ENCODE measurements at regions not wholly inside any gene's neighbourhood (a gene's known extent, or its start where the extent isn't known, plus 50 kb on each side); places are given as distances from the start of the nearest gene placed in this dataset.

DNA sequence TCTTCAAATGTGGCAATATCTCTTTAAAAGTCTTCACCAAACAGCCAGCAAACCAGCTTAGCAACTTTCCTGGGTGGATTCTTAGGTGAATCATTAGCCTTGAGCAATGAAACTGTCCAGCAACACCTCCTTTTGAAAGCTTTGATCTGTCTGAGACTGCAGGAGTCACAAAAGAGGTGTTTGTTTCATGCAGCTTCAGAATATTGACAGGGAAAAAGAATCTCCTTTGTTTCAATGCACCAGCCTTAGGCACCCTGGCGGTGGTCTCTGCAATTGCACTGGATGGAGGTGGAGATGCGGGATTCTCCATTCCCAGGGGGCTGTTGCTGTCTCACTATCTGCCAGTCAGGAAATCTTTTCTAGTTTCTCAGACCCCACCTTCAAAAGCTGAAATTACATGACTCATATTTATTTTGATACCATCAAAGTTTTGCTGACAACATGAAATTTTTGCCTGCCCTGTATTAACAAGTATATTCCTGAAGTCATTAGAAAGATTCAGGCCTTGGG lies 76.0 kb upstream of the DSG1 start:
- TF ChIP-seq CTCF (IDR thresholded peaks at IDR 0.05), result peak; percentile 61
- Mint-ChIP-seq H3K36me3 (ENCODE audit: unreplicated experiment) (no peaks in the 10 kb centered on the region), H3K27ac (ENCODE audit: unreplicated experiment) (no peak overlapping the region), H3K4me1 (ENCODE audit: unreplicated experiment) (peaks cover 40% of the 10 kb centered on the region), H3K9me3 (ENCODE audit: unreplicated experiment) (no peaks in the 10 kb centered on the region), H3K27me3 (ENCODE audit: unreplicated experiment) (no peaks in the 10 kb centered on the region), H3K4me3 (ENCODE audit: unreplicated experiment) (no peak overlapping the region)
- DNase-seq (ENCODE audit: extremely low spot score, unreplicated experiment), result no peak

GRCh38 chr18:31243740-31244512 lies 74.0 kb upstream of the DSG1 start:
- DNase-seq (ENCODE audit: extremely low spot score, unreplicated experiment), result no peak
- Mint-ChIP-seq H3K4me1 (ENCODE audit: unreplicated experiment) (peaks cover 42% of the 10 kb centered on the region), H3K36me3 (ENCODE audit: unreplicated experiment) (no peaks in the 10 kb centered on the region), H3K4me3 (ENCODE audit: unreplicated experiment) (no peak overlapping the region), H3K27me3 (ENCODE audit: unreplicated experiment) (no peaks in the 10 kb centered on the region), H3K9me3 (ENCODE audit: unreplicated experiment) (no peaks in the 10 kb centered on the region), H3K27ac (ENCODE audit: unreplicated experiment) (no peak overlapping the region)
- no peak for TF ChIP-seq CTCF (IDR thresholded peaks at IDR 0.05)

- Mint-ChIP-seq H3K4me1 (ENCODE audit: unreplicated experiment) (peaks cover 46% of the 10 kb centered on the region), H3K27ac (ENCODE audit: unreplicated experiment) (peak overlapping the region; percentile 88), H3K36me3 (ENCODE audit: unreplicated experiment) (no peaks in the 10 kb centered on the region), H3K9me3 (ENCODE audit: unreplicated experiment) (no peaks in the 10 kb centered on the region), H3K4me3 (ENCODE audit: unreplicated experiment) (no peak overlapping the region), H3K27me3 (ENCODE audit: unreplicated experiment) (no peaks in the 10 kb centered on the region)
- TF ChIP-seq CTCF (IDR thresholded peaks at IDR 0.05), result no peak
- no peak for DNase-seq (ENCODE audit: extremely low spot score, unreplicated experiment)
These were observed 73.1 kb upstream of the DSG1 start for GRCh38 chr18:31244771-31245394.

- Mint-ChIP-seq H3K9me3 (ENCODE audit: unreplicated experiment) (no peaks in the 10 kb centered on the region), H3K36me3 (ENCODE audit: unreplicated experiment) (no peaks in the 10 kb centered on the region), H3K4me1 (ENCODE audit: unreplicated experiment) (peaks cover 54% of the 10 kb centered on the region), H3K27ac (ENCODE audit: unreplicated experiment) (peak overlapping the region; percentile 88), H3K4me3 (ENCODE audit: unreplicated experiment) (no peak overlapping the region), H3K27me3 (ENCODE audit: unreplicated experiment) (no peaks in the 10 kb centered on the region)
- no peak for TF ChIP-seq CTCF (IDR thresholded peaks at IDR 0.05)
- DNase-seq (ENCODE audit: extremely low spot score, unreplicated experiment), result no peak
These were observed 72.1 kb upstream of the DSG1 start for GRCh38 chr18:31245820-31246219.

- Mint-ChIP-seq H3K9me3 (ENCODE audit: unreplicated experiment) (no peaks in the 10 kb centered on the region), H3K4me3 (ENCODE audit: unreplicated experiment) (no peak overlapping the region), H3K27ac (ENCODE audit: unreplicated experiment) (peak overlapping the region; percentile 8), H3K27me3 (ENCODE audit: unreplicated experiment) (no peaks in the 10 kb centered on the region), H3K4me1 (ENCODE audit: unreplicated experiment) (peaks cover 61% of the 10 kb centered on the region), H3K36me3 (ENCODE audit: unreplicated experiment) (no peaks in the 10 kb centered on the region)
- DNase-seq (ENCODE audit: extremely low spot score, unreplicated experiment), result no peak
- no peak for TF ChIP-seq CTCF (IDR thresholded peaks at IDR 0.05)
These were observed 71.5 kb upstream of the DSG1 start for GRCh38 chr18:31246460-31246859.
